ENCODE measurements at regions not wholly inside any gene's neighbourhood (a gene's known extent, or its start where the extent isn't known, plus 50 kb on each side); places are given as distances from the start of the nearest gene placed in this dataset.

GRCh38 chr3:34218706-34219385 lies 420.4 kb downstream of the PDCD6IP start:
- ATAC-seq: no peak
- Mint-ChIP-seq H3K36me3 (no peaks in the 10 kb centered on the region), H3K9me3 (no peaks in the 10 kb centered on the region), H3K4me1 (no peaks in the 10 kb centered on the region), H3K27ac (no peak overlapping the region), H3K4me3 (no peak overlapping the region)
- DNase-seq (ENCODE audit: low spot score in 2 of 2): no peak

GRCh38 chr3:34219556-34219955 lies 421.1 kb downstream of the PDCD6IP start:
- Mint-ChIP-seq H3K4me3 (no peak overlapping the region), H3K9me3 (no peaks in the 10 kb centered on the region), H3K36me3 (no peaks in the 10 kb centered on the region), H3K4me1 (no peaks in the 10 kb centered on the region), H3K27ac (no peak overlapping the region)
- ATAC-seq: no peak
- no peak for DNase-seq (ENCODE audit: low spot score in 2 of 2)

GRCh38 chr3:34225821-34226366 lies 427.5 kb downstream of the PDCD6IP start:
- ATAC-seq (no peak), DNase-seq (ENCODE audit: low spot score in 2 of 2) (no peak)
- no peak overlapping the region for H3K27ac Mint-ChIP-seq
- no peak overlapping the region for H3K4me3 Mint-ChIP-seq
- no peaks in the 10 kb centered on the region for H3K9me3 Mint-ChIP-seq
- no peaks in the 10 kb centered on the region for H3K36me3 Mint-ChIP-seq
- no peaks in the 10 kb centered on the region for H3K4me1 Mint-ChIP-seq

GRCh38 chr3:34229876-34230275 lies 431.4 kb downstream of the PDCD6IP start:
- no peaks in the 10 kb centered on the region for H3K36me3 Mint-ChIP-seq

GRCh38 chr3:34235096-34235495 lies 436.7 kb downstream of the PDCD6IP start:
- no peak overlapping the region for H3K4me3 Mint-ChIP-seq
- no peaks in the 10 kb centered on the region for H3K36me3 Mint-ChIP-seq
- no peaks in the 10 kb centered on the region for H3K4me1 Mint-ChIP-seq
- no peak for ATAC-seq
- no peak overlapping the region for H3K27ac Mint-ChIP-seq
- DNase-seq (ENCODE audit: low spot score in 2 of 2): no peak
- H3K9me3 Mint-ChIP-seq: no peaks in the 10 kb centered on the region

More at GRCh38 chr3:34229876-34230275, 431.4 kb downstream of the PDCD6IP start:
- ATAC-seq: no peak
- H3K9me3 Mint-ChIP-seq: no peaks in the 10 kb centered on the region
- no peak for DNase-seq (ENCODE audit: low spot score in 2 of 2)
- H3K27ac Mint-ChIP-seq: no peak overlapping the region
- no peak overlapping the region for H3K4me3 Mint-ChIP-seq
- H3K4me1 Mint-ChIP-seq: no peaks in the 10 kb centered on the region

- H3K27ac Mint-ChIP-seq: no peak overlapping the region
- ATAC-seq: no peak
- no peaks in the 10 kb centered on the region for H3K9me3 Mint-ChIP-seq
- DNase-seq (ENCODE audit: low spot score in 2 of 2): no peak
- H3K4me3 Mint-ChIP-seq: no peak overlapping the region
- no peaks in the 10 kb centered on the region for H3K4me1 Mint-ChIP-seq
- no peaks in the 10 kb centered on the region for H3K36me3 Mint-ChIP-seq
These were observed 439.5 kb downstream of the PDCD6IP start for GRCh38 chr3:34237946-34238345.

GRCh38 chr3:34238407-34238806 lies 440.0 kb downstream of the PDCD6IP start:
- Mint-ChIP-seq H3K36me3 (no peaks in the 10 kb centered on the region), H3K4me1 (no peaks in the 10 kb centered on the region), H3K27ac (no peak overlapping the region), H3K9me3 (no peaks in the 10 kb centered on the region), H3K4me3 (no peak overlapping the region)
- ATAC-seq (no peak), DNase-seq (ENCODE audit: low spot score in 2 of 2) (no peak)

- H3K4me3 Mint-ChIP-seq: no peak overlapping the region
- ATAC-seq (no peak), DNase-seq (ENCODE audit: low spot score in 2 of 2) (no peak)
- H3K36me3 Mint-ChIP-seq: no peaks in the 10 kb centered on the region
- no peaks in the 10 kb centered on the region for H3K9me3 Mint-ChIP-seq
- no peaks in the 10 kb centered on the region for H3K4me1 Mint-ChIP-seq
- no peak overlapping the region for H3K27ac Mint-ChIP-seq
These were observed 440.9 kb downstream of the PDCD6IP start for GRCh38 chr3:34239287-34239686.

GRCh38 chr3:34239875-34240274 lies 441.4 kb downstream of the PDCD6IP start:
- H3K36me3 Mint-ChIP-seq: no peaks in the 10 kb centered on the region
- ATAC-seq: no peak
- no peak for DNase-seq (ENCODE audit: low spot score in 2 of 2)
- H3K27ac Mint-ChIP-seq: no peak overlapping the region
- no peaks in the 10 kb centered on the region for H3K9me3 Mint-ChIP-seq
- no peaks in the 10 kb centered on the region for H3K4me1 Mint-ChIP-seq
- no peak overlapping the region for H3K4me3 Mint-ChIP-seq

- Mint-ChIP-seq H3K4me1 (no peaks in the 10 kb centered on the region), H3K9me3 (peaks cover 3% of the 10 kb centered on the region), H3K4me3 (no peak overlapping the region), H3K27ac (no peak overlapping the region), H3K36me3 (no peaks in the 10 kb centered on the region)
- DNase-seq (ENCODE audit: low spot score in 2 of 2): no peak
- ATAC-seq: no peak
These were observed 449.0 kb downstream of the PDCD6IP start for GRCh38 chr3:34247401-34247800.

- ATAC-seq (no peak), DNase-seq (ENCODE audit: low spot score in 2 of 2) (no peak)
- Mint-ChIP-seq H3K27ac (no peak overlapping the region), H3K9me3 (peaks cover 3% of the 10 kb centered on the region), H3K4me1 (no peaks in the 10 kb centered on the region), H3K36me3 (no peaks in the 10 kb centered on the region), H3K4me3 (no peak overlapping the region)
These were observed 449.9 kb downstream of the PDCD6IP start for GRCh38 chr3:34248352-34248751.

GRCh38 chr3:34254285-34254684 lies 455.9 kb downstream of the PDCD6IP start:
- Mint-ChIP-seq H3K4me3 (no peak overlapping the region), H3K9me3 (no peaks in the 10 kb centered on the region), H3K4me1 (no peaks in the 10 kb centered on the region), H3K27ac (no peak overlapping the region), H3K36me3 (no peaks in the 10 kb centered on the region)
- ATAC-seq (no peak), DNase-seq (ENCODE audit: low spot score in 2 of 2) (no peak)

GRCh38 chr3:34256021-34256420 lies 457.6 kb downstream of the PDCD6IP start:
- DNase-seq (ENCODE audit: low spot score in 2 of 2) (no peak), ATAC-seq (no peak)
- no peaks in the 10 kb centered on the region for H3K9me3 Mint-ChIP-seq
- no peak overlapping the region for H3K4me3 Mint-ChIP-seq
- H3K36me3 Mint-ChIP-seq: no peaks in the 10 kb centered on the region
- H3K27ac Mint-ChIP-seq: no peak overlapping the region
- H3K4me1 Mint-ChIP-seq: no peaks in the 10 kb centered on the region

GRCh38 chr3:34256791-34257190 lies 458.4 kb downstream of the PDCD6IP start:
- H3K4me3 Mint-ChIP-seq: no peak overlapping the region
- H3K4me1 Mint-ChIP-seq: no peaks in the 10 kb centered on the region
- H3K27ac Mint-ChIP-seq: no peak overlapping the region
- no peaks in the 10 kb centered on the region for H3K9me3 Mint-ChIP-seq
- no peak for DNase-seq (ENCODE audit: low spot score in 2 of 2)
- no peaks in the 10 kb centered on the region for H3K36me3 Mint-ChIP-seq
- no peak for ATAC-seq

- DNase-seq (ENCODE audit: low spot score in 2 of 2) (no peak), ATAC-seq (no peak)
- Mint-ChIP-seq H3K36me3 (no peaks in the 10 kb centered on the region), H3K9me3 (no peaks in the 10 kb centered on the region), H3K4me3 (no peak overlapping the region), H3K4me1 (no peaks in the 10 kb centered on the region), H3K27ac (no peak overlapping the region)
These were observed 460.0 kb downstream of the PDCD6IP start for GRCh38 chr3:34258271-34258998.

Measured in stimulated activated effector memory CD8-positive, alpha-beta T cell treated with anti-CD3 and anti-CD28 coated beads, Interleukin-12 subunit alpha, Interleukin-12 subunit beta, amount 100 ng/mL, for 72 hours (primary cell).